ENCODE measurements at regions not wholly inside any gene's neighbourhood (a gene's known extent, or its start where the extent isn't known, plus 50 kb on each side); places are given as distances from the start of the nearest gene placed in this dataset.

DNA sequence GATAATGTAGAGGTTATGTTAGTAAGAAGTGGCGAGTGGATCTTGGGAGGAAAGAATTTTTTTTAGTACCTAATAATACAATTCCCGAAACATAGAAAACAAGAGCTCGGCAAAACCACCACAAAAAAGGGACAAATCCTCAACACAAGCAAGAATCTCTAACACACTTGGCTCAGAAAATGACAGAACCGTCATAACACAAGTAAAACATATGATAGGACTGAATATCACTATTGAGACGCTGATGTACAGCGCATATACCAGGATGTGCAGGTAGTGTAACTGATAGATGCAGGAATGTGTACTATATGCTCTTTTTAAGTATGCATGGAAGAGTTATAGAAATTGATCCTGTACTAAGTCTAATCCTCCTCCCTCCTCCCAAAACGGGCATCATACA lies 564.5 kb downstream of the BCL11B start:
- no peak for DNase-seq

DNA sequence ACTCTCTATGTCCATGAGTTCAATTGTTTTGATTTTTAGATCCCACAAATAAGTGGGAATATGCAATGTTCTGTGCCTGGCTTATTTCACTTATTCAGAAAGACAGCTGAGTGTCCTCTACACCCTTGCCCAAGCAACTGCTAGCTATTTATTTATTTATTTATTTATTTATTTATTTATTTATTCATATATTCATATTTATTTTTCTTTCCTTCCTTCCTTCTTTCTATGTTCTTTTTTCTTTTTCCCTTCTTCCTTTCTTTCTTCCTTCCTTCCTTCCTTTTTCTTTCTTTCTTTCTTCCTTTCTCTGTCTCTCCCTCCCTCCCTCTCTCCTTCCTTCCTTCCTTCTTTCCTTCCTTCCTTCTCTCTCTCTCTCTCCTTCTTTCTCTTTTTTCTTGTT lies 563.4 kb downstream of the BCL11B start:
- no peak for DNase-seq

DNA sequence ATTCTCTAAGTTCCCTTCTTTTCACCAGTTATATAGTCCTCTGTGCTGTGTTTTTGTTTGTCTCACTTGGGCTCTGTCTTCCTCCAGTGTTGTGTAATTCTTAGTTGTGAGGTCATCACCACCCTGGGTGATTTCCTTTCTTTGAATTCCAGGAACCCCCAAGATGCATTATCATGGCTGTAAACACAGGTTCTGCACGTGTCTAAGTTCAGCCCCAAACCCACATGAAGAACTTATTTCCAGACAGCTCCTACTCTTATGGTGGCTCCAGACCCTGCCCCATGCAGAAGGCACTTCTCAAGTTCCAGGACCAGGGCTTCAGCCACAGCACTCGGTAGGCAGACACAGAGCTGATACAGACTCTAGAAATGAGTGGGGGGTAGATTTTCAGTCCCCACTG lies 560.5 kb downstream of the BCL11B start:
- no peak for DNase-seq

DNA sequence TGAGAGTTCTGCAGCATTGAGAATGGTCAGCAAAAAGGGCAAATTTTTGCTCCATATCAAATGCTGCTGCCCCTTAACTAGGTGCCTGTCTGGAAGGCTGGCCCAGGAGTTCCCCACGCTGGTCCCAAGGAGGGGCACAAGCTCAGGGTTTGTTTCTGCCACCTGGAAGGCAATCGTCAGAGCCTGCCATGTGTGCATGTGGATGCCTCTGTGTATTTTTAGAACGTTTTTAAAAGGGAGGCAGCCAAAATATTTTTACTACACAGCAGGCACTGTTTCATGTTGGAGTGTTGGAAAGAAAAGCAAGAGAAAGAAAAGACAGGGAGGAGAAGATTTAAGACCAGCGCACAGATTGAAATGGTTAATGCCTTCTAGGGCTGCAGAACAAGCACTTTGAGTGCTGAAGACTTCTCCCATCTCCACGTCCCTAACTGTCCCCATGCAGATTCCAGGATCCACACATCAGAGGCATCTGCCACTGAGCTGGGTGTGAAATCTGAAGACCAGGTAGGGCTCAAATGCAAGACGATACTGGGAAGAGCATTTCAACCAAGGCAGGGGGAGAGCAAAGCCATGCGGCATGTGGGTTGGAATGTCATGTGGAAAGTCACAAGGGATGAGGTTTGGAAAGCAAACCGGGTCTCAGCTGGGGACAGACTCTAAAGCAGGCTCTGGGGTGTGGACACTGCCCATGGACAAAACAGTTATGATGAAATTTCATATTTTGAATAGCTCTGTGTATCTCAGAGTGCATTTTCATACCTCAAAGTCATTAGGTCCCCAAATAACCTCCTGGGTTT lies 557.2 kb downstream of the BCL11B start:
- DNase-seq, result no peak

DNA sequence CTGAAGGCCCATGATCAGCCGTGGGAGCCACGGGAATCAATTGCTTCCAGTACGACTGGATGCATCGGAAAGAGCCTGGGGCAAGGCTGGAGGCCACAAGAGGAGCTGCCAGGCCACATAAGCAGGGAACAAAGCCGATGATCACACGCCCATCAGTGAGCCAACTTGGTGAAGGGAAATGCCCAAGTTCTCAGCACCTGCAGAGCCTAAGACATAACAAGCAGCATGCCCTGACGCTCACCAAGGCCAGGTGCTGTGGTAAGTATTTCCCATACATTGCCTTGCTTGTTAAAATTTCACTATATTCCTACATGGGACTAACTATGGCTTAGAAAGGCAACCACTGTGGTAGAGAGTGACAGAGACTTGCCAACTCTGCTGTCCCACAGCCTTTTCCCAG lies 555.9 kb downstream of the BCL11B start:
- no peak for DNase-seq

DNA sequence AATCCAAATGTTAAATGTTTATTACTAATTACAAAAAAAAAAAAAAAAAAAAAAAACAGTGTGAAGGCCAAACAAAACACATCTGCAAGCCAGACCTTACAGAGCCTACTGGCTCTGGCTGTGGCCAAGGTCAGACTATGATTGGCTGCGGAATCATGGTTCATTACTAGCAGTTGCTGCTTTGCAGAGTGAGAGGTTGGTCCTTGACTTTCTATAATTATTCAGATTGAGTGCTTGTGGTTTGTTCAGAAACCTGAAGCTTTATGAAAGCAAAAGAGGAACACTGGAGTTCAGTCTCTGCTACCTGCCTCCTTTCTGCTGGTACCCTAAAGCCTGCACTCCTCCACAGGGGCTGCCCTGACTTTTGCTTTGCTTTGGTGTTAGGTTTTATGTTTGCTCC lies 550.9 kb downstream of the BCL11B start:
- DNase-seq, result no peak

DNA sequence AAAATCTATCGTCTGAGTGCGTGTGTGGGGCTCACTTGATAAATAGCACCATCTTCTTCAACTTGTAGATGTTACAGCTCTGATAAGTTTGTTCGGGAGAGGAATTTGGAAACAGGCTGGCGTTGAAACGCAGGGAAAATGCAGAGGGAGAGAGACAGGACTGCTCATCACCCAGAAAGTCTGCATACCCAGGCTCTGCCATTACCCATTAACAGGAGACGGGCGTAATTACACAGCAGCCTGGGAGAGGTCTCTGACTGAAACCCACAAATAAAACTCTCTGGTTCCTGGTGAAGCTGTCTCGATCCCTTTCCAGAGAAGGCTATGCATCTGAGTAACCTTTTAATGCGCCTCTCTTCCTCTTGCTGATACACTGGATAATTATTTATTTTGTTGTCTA lies 547.3 kb downstream of the BCL11B start:
- no peak for DNase-seq

DNA sequence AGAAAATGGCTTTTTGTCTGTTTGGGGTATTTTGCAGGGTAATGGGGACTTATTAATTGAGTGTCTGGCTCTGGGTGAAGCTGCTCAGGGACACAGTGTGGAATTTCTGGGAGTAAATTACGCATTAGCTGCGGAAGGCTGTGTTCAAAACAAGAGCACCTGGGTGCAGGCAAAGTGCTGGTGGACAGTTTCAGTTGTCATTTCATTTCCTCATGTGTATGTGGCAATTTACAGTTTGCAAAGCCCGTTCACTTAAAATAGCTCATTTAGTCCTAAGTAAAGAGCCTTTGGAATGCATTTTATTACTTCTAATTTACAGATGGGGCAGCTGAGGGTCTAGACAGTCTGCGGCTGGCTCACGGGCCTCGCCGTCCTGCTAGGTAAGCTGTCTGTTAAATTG lies 546.8 kb downstream of the BCL11B start:
- DNase-seq, result no peak

DNA sequence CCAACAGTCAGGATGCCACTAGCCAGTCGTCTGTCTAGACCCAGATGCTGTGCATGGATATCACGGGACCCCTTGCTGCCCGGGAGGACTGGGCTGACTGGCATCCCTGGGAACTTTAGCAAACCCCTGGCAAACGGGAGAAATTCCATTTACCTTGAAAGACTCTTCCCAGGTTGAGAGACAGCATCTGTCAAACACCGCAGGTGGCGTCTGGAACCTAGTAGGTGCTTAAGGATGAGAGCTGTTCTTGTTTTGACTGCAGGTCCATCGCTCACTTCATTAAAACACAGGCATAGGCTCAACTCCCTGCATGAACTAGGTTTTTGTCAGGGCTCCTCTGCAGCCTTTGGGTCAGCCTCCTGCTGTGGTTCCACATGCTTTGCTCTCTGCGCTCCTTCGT lies 546.3 kb downstream of the BCL11B start:
- no peak for DNase-seq

DNA sequence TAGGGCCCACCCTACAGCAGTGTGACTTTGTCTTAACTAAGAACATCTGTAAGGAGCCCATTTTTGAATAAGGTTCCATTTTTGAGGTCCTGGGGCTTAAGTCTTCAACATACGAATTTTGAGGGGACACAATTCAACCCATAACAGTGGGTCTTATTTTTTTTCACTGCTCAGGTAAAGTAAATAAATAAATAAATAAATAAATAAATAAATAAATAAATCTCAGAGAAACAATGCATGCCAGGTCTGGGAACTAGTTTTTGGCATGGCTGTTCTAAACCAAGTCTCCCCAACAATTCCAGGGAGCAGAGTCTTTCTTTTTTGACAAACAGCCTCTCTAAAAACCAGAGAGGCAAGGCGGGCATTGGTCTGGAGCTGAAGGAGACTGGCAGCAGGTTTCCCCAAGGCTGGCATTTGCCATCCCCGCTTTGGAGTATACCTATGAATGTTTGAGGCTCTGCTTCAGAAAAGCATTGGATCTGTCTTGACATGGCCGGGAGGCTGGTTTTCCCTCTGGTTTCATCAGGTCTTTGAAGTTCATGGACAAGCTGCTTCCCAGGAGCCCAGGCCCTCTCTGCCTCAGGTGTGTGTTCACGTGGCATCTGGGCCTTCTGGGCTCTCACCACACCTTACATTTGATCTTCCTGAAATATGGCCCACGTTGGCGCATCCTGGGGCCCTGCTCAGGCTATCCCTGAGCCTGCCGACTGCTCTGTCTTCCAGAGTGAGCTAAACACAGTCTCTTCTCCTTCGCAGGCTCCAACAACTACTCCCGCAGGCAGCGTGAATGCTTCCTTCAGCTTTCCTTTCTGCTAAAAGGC lies 545.2 kb downstream of the BCL11B start:
- DNase-seq, result no peak

DNA sequence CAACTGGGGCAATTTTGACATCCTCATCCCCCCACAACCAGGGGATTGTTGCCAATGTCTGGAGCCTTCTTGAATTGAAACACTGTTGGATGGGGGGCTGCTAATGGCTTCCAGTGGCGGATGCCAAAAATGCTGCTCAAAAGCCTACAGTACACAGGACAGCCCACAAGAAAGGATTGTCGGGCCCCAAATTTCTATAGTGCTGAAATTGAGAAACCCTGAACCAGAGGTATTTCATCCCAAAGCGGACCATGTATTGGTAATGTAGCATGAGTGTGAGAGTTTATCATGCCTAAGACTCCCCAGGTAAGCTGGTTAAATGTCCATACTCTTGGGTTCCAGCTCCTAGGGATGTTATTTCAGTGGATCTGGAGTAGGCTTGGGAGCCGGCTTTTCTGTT lies 544.0 kb downstream of the BCL11B start:
- no peak for DNase-seq

DNA sequence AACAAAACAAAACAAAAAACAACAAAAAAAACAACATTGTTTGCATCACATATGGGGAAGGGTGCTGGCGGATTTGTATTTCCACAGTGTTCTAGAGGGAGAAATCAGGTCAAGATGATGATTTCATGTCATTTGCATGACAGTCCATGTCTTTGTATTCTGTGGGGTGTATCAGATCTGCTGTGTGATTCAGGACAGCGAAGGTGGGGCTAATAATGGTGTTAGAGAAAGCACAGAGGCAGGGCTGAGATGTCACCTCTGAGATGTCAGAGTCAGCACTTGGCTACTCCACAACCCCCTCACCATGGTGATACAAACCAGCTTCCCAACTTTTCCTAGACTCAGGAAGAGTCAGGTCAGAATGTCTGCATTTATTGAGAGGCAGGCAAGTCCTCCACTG lies 543.2 kb downstream of the BCL11B start:
- DNase-seq, result no peak

DNA sequence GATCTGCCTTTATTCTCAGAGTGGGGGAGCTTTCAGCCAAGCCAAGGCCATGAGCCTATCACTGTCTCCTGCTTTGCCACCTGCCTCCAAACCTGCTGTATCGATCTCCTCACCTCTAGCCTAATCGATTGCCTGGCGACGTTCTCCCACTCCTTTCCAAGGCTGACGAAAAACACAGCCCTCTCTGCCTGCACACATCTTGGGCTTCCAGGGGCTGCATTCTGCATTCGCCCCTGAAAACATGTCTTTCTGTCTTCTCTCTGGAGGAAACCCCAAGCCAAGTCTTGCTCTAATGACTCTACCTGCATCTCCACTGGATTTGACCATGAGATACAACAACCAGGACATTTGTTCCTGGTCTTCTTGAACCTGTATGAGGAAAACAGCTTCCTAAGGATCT lies 540.7 kb downstream of the BCL11B start:
- DNase-seq, result no peak

DNA sequence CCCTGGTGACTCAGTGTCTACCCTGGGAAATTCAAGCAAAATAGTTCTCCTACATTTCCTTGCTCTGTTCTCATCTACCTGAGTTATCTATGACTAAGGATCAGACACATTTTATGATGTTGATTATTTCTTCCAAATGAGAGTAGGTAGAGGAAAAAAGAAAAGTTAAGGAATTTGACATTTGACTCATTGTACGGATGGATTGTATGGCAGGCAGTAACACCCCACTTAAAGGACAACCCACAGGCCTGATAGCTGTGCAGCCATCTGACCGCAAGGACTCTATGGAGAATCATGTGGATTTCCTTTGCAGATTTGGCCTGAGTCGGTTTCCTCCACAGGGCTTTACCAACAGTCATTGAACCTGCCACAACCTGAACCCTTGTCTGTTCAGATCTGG lies 540.3 kb downstream of the BCL11B start:
- no peak for DNase-seq

DNA sequence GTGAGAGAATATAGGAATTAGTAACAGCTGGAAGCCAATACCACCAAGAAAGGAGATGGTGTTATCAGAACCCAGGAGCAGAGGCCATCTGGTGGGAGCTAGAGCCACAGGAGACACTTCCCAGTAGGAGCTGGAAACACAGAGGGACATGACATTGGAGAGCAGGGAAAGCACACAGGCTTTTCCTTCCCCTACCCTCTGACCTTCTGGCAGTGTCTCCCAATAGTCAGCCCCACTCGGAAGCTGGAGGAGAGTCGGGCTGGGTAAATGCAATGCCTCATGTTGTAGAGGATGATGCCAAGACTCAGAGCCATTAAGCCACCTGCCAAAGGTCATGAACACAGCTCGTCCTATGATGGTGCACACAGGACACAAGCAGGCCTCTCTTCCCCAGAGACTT lies 538.5 kb downstream of the BCL11B start:
- no peak for DNase-seq

DNA sequence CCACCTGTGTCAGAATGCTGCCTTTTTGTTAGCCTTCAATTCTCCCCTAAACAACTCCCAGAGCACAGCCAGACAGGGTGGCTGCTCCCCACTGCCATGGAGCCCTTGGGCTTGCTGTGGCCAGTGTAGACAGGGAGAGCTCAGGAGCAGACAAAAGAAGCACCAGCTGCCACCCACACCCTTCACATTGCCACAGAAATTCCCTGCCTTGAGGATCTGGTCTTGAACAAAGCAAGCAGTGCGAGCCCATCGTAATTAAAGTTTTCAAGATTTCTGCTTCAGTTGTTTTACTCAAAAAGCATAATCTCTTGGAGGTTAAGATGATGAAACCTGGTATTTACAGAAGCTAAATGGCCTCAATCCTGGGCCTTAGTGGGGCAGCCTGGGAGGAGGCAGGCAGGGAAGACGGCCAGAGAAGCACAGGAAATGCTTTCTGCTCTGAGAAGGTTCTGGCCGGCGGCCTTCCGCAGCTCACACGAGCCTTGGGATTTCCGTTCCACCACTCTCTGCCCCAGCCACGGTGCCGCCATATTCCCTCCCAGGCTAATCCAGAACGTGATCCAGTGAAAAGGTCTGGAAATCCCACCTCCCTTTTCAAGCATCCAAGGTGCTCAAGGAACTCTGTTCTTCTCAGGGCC lies 535.2 kb downstream of the BCL11B start:
- DNase-seq, result no peak

DNA sequence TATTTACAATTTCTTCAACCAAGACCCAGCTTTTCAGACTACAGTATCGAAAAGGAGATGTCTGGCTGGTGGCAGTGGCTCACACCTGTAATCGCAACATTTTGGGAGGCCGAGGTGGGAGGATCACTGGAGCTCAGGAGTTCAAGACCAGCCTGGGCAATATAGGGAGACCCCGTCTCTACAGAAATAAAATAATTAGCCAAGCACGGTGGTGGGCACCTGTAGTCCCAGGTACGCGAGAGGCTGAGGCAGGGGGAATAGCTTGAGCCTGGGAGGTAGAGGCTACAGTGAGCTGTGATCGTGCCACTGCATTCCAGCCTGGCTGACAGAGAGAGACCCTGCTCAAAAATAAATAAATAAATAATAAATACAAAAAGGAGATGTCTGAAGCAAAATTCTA lies 530.5 kb downstream of the BCL11B start:
- DNase-seq, result no peak

DNA sequence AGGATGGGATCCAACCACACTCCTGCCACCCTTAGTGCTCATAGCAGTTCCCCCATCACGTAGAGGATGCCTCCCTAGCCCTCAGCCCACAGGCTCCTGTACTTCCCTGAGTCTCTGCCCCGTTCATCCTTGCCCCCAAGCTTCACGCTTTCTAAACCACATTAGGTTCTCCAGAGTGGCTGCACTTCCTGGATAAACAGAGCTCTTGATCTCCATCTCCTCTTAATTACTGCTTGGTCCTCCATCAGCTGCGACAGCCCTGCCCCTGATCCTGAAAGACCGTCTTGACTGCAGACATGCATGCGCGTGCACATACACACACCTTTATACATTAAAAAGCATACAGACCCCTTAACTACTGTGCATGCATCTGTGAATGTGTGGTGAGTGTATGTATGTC lies 530.0 kb downstream of the BCL11B start:
- no peak for DNase-seq

DNA sequence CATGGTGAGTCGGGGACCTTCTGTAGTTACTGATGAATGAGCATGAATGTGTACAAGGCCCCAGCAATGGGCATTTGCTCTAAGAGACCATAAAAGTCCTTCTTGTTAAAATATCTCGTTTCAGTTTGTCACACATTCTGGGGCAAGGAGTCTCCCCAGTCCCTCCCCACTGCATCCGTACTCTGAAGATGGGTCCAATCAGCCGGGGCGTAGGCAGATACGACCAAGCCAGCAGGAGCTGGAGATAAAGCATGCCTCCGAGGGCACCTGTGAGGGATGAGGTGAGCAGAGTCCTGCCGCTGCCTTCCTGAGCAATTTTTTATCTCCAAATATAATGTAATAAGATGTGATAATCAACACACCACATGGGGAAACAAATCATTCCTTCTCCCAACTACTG lies 528.5 kb downstream of the BCL11B start:
- no peak for DNase-seq

DNA sequence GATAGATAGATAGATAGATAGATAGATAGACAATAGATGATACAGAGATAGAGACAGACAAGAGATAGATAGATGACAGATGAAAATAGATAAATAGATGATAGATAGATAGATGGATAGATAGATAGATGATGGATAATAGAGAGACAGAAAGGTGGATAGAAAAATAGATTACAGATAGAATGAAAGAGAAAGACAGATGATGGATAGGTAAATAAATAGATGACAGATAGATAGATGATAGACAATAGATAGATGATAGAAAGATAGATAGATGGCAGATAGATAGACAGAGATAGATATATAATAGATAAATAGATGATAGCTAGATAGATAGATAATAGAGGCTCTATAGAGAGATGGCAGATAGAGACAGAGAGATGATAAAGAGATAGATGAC lies 523.0 kb downstream of the BCL11B start:
- DNase-seq, result no peak

DNA sequence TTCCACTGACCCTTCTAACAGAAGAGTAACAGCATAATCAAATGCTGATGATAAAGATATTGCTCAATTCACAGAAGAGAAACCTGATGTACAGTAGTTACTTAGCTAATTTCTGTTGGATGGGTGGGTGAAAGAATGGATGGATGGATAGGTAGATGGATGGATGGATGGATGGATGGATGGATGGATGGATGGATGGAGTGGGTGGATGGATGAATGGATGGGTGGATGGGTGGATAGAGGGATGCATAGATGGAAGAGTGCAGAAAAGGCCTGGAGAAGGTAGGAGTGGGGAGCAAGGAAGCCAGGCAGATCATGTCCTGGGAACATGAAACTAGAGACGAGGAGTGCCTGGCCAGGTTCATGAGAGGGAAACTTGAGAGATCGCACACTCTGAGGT lies 520.9 kb downstream of the BCL11B start:
- no peak for DNase-seq

DNA sequence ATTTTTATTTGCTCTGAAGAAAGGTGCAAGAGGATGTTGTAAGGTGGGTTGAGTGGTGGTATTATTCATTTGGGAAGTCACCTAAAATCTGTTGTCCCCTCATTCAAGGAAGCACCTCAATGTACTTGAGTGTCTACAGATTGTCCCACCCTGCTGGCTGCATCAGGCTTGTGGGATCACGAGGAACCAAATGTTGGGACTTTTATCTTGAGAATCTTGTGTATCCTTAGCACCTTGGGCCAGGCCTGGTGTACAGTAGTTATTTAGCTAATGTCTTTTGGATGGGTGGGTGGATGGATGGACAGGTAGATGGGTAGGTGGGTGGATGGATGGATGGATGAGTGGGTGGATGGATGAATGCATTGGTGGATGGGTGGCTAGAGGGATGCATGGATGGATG lies 519.3 kb downstream of the BCL11B start:
- no peak for DNase-seq

DNA sequence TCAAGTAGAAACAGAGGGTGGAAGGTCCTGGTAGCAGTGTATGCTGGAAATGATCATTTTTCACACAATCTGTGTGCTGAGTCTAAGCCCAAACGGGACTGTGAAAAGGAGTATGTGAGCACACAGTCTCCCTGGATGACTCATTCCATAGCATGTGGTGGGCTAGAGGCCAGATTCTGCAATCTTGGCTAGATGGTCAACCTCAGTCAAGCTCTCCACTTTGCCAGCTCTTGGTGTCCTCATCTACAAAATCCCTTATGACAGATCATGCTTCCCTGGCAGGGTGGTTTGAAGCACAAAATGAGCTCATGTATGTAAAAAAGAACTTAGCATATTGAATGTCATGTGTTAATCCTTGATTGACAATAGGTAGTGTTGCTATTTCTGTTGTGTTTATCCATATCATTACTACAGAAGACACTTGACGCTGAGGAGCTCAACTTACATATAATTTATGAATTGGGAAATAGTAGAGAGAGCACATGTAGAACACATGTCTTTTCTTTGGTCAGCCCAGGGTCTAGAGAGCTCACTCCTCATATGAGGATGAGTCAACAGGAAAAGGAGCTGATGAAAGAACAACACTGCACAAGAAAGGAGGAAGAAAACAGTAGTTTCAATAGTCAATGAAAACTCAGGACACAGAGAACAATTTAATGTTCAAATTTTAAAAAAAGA lies 517.5 kb downstream of the BCL11B start:
- no peak for DNase-seq

DNA sequence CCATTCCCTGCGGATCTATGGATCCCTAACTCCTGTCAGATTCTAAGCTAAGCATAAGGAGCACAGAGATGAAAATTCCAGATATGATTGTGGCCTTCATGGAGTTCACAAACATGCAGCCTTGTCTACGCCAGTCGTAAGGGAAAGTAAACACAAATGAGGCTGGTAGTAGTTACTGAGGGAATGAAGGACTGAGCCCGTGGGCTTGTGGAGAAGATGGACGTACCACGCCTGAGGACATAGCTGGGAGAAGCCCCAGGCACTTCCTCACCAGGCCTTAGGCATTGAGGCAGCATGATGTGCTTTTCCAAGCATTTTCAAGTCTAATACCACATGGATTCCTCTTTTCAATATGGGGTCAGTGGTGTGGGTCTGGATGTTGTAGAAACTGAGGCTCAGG lies 515.2 kb downstream of the BCL11B start:
- no peak for DNase-seq
